ENCODE measurements at regions not wholly inside any gene's neighbourhood (a gene's known extent, or its start where the extent isn't known, plus 50 kb on each side); places are given as distances from the start of the nearest gene placed in this dataset.

DNA sequence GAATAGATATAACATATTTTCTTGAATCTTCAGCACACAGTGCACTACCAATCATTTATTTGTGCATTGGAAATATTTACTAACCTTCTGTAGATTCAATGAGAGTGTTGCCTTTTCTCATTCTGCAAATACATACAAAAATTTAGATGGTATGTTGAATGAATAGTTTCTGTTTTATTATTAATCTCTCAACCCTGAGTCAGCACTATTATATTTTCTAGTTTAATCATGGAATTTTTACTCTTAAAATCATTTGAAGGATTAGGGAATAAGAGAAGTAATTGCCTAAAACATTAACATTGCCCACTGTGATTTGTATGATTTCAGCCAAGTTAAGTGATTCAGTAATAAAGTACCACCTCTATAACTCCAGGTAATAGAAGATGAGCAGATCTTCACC, 370.2 kb upstream of the CDH7 start:
- TF ChIP-seq POLR2A (IDR thresholded peaks at IDR 0.05; ENCODE audit: low read length) (no peak), GATA1 (IDR thresholded peaks at IDR 0.05; ENCODE audit: low read depth, low read length) (no peak)
